ENCODE measurements at regions not wholly inside any gene's neighbourhood (a gene's known extent, or its start where the extent isn't known, plus 50 kb on each side); places are given as distances from the start of the nearest gene placed in this dataset.

- no peak overlapping the region for H3K4me3 Mint-ChIP-seq
- intact Hi-C loops (cut with micrococcal nuclease) = loop anchor here (1.0 to 10.0 kb wide), 4 partner anchors 681 to 1297 kb away; no protein-coding TSS in a partner anchor
- DNase-seq (ENCODE audit: low spot score) = no peak
- no peaks in the 10 kb centered on the region for H3K27me3 Mint-ChIP-seq (ENCODE audit: insufficient read depth)
- no peaks in the 10 kb centered on the region for H3K9me3 Mint-ChIP-seq
- no peak overlapping the region for H3K27ac Mint-ChIP-seq
- H3K36me3 Mint-ChIP-seq (ENCODE audit: low read depth) = no peaks in the 10 kb centered on the region
- no peaks in the 10 kb centered on the region for H3K4me1 Mint-ChIP-seq (ENCODE audit: low read depth)
Observed at GRCh38 chr12:83823386-83824045, 1089.1 kb downstream of the SLC6A15 start.

DNA sequence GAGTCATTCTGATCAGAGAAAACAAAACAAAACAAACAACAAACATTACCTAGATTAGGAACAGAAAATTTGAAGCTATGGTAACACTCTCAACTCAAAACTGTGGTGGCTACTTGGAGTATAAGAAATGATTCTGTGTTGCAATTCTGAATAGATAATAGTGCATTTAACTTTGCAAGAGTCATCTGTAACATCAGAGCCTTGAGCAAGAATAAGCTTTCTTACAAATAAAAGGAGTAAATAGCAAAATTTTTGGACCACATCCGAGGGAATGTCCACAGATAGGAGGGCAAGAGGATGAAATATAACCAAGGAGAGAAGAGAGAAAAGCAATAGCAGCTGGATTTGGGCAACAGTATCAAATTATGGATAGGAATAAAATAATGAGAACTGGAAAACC, 1090.6 kb downstream of the SLC6A15 start:
- Mint-ChIP-seq H3K27ac (no peak overlapping the region), H3K4me1 (ENCODE audit: low read depth) (no peaks in the 10 kb centered on the region), H3K4me3 (no peak overlapping the region), H3K9me3 (no peaks in the 10 kb centered on the region), H3K36me3 (ENCODE audit: low read depth) (no peaks in the 10 kb centered on the region), H3K27me3 (ENCODE audit: insufficient read depth) (no peaks in the 10 kb centered on the region)
- no peak for DNase-seq (ENCODE audit: low spot score)
- intact Hi-C loops (cut with micrococcal nuclease) = loop anchor here (2.0 to 10.0 kb wide), 3 partner anchors 683 to 1295 kb away; no protein-coding TSS in a partner anchor

- Mint-ChIP-seq H3K27me3 (ENCODE audit: insufficient read depth) (no peaks in the 10 kb centered on the region), H3K27ac (no peak overlapping the region), H3K4me3 (no peak overlapping the region), H3K9me3 (no peaks in the 10 kb centered on the region), H3K4me1 (ENCODE audit: low read depth) (no peaks in the 10 kb centered on the region), H3K36me3 (ENCODE audit: low read depth) (no peaks in the 10 kb centered on the region)
- no peak for DNase-seq (ENCODE audit: low spot score)
- intact Hi-C loops (cut with micrococcal nuclease) = no loop called here
Observed at GRCh38 chr12:83818881-83819280, 1093.7 kb downstream of the SLC6A15 start.

- no peak for DNase-seq (ENCODE audit: low spot score)
- Mint-ChIP-seq H3K27me3 (ENCODE audit: insufficient read depth) (no peaks in the 10 kb centered on the region), H3K27ac (no peak overlapping the region), H3K9me3 (no peaks in the 10 kb centered on the region), H3K4me1 (ENCODE audit: low read depth) (no peaks in the 10 kb centered on the region), H3K4me3 (no peak overlapping the region), H3K36me3 (ENCODE audit: low read depth) (no peaks in the 10 kb centered on the region)
- intact Hi-C loops (cut with micrococcal nuclease) = no loop called here
Observed at GRCh38 chr12:83817730-83818129, 1094.9 kb downstream of the SLC6A15 start.

DNA sequence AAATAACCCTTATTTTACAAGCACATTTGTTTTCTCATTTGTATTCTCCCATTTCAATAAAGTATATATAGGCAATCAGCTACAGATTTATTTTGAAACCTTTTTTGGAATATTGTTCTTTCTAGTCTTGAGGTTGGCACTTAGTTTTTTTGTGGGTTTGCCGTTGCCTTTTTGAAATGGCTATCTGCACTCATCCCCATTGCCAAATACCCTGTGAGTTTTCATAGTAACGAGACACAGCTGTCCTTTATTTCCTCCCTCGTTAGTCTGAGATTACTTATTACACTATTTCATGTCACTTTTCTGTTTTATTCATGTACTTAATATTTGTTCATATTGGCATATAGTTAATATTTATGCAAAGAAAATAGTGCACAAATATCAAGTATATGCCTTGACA, 1104.0 kb downstream of the SLC6A15 start:
- DNase-seq (ENCODE audit: low spot score) = no peak
- Mint-ChIP-seq H3K9me3 (no peaks in the 10 kb centered on the region), H3K27me3 (ENCODE audit: insufficient read depth) (no peaks in the 10 kb centered on the region), H3K4me1 (ENCODE audit: low read depth) (no peaks in the 10 kb centered on the region), H3K27ac (no peak overlapping the region), H3K4me3 (no peak overlapping the region), H3K36me3 (ENCODE audit: low read depth) (no peaks in the 10 kb centered on the region)
- intact Hi-C loops (cut with micrococcal nuclease) = no loop called here

GRCh38 chr12:83807871-83808270, 1104.7 kb downstream of the SLC6A15 start:
- H3K27ac Mint-ChIP-seq = no peak overlapping the region
- no peaks in the 10 kb centered on the region for H3K36me3 Mint-ChIP-seq (ENCODE audit: low read depth)
- no peaks in the 10 kb centered on the region for H3K4me1 Mint-ChIP-seq (ENCODE audit: low read depth)
- H3K4me3 Mint-ChIP-seq = no peak overlapping the region
- intact Hi-C loops (cut with micrococcal nuclease) = no loop called here
- DNase-seq (ENCODE audit: low spot score) = no peak
- no peaks in the 10 kb centered on the region for H3K27me3 Mint-ChIP-seq (ENCODE audit: insufficient read depth)
- H3K9me3 Mint-ChIP-seq = no peaks in the 10 kb centered on the region

DNA sequence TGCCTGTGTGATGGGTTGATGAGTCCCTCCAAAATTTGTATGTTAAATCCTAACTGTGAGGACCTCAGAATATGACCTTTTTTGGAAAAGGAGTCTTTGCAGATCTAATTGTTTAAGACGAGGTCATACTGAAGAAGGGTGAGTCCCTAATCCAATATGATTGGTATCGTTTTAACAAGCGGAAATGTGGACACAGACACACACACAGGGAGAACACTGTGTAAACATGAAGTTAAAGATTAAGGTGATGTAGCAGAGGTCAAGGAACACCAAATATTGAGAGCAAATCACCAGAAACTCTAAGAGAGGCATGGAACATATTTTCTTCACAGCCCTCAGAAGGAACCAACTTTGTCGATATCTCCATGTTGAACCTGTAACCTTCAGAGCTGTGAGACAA, 1106.7 kb downstream of the SLC6A15 start:
- no peak for DNase-seq (ENCODE audit: low spot score)
- intact Hi-C loops (cut with micrococcal nuclease) = no loop called here
- Mint-ChIP-seq H3K9me3 (no peaks in the 10 kb centered on the region), H3K27me3 (ENCODE audit: insufficient read depth) (no peaks in the 10 kb centered on the region), H3K4me1 (ENCODE audit: low read depth) (no peaks in the 10 kb centered on the region), H3K4me3 (no peak overlapping the region), H3K27ac (no peak overlapping the region), H3K36me3 (ENCODE audit: low read depth) (no peaks in the 10 kb centered on the region)

- no peak for DNase-seq (ENCODE audit: low spot score)
- intact Hi-C loops (cut with micrococcal nuclease) = no loop called here
- no peaks in the 10 kb centered on the region for H3K36me3 Mint-ChIP-seq (ENCODE audit: low read depth)
- no peaks in the 10 kb centered on the region for H3K9me3 Mint-ChIP-seq
- no peaks in the 10 kb centered on the region for H3K27me3 Mint-ChIP-seq (ENCODE audit: insufficient read depth)
- H3K4me1 Mint-ChIP-seq (ENCODE audit: low read depth) = no peaks in the 10 kb centered on the region
- H3K4me3 Mint-ChIP-seq = no peak overlapping the region
- H3K27ac Mint-ChIP-seq = no peak overlapping the region
Observed at GRCh38 chr12:83805156-83805772, 1107.3 kb downstream of the SLC6A15 start.

DNA sequence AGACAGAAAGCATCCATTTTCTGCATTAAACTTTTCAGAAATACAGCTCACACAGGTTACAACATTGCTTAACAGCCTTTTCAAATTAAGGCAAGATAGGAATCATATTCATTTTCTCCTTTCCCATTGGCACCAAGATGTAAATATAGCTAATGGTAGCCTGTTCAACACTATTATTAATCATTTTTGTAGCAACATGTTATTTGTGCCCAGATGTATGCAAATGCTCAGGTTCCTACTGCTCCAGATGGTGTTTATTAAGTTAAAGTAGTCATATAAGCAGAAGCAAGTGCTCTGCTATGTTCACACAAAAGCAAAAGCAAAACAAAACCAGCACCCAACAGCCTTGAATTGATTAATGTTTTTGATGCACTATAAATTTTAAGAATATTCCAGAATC, 1110.6 kb downstream of the SLC6A15 start:
- H3K4me1 Mint-ChIP-seq (ENCODE audit: low read depth) = no peaks in the 10 kb centered on the region
- no peaks in the 10 kb centered on the region for H3K36me3 Mint-ChIP-seq (ENCODE audit: low read depth)
- H3K9me3 Mint-ChIP-seq = no peaks in the 10 kb centered on the region
- intact Hi-C loops (cut with micrococcal nuclease) = no loop called here
- no peak for DNase-seq (ENCODE audit: low spot score)
- H3K27me3 Mint-ChIP-seq (ENCODE audit: insufficient read depth) = no peaks in the 10 kb centered on the region
- H3K4me3 Mint-ChIP-seq = no peak overlapping the region
- H3K27ac Mint-ChIP-seq = no peak overlapping the region

DNA sequence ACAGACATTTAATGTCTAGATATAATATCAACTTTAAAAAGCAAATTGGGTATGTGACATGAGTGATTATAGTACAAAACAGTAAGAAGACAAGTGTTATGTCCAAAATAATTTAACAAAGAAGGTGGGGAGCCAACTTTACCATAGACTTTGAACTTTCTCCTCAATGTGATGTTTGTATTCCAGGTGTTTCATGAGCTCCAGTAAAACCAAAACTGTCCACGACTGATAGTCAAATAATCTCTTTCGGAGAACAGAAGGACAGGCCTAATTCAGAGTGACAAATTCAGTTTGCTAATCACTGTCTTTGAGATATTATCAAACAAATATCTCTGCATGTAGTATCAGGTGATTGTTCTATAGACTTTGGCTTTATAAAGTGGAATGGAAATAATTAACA, 1112.6 kb downstream of the SLC6A15 start:
- H3K4me3 Mint-ChIP-seq = no peak overlapping the region
- intact Hi-C loops (cut with micrococcal nuclease) = no loop called here
- H3K27ac Mint-ChIP-seq = no peak overlapping the region
- no peaks in the 10 kb centered on the region for H3K27me3 Mint-ChIP-seq (ENCODE audit: insufficient read depth)
- H3K36me3 Mint-ChIP-seq (ENCODE audit: low read depth) = no peaks in the 10 kb centered on the region
- H3K9me3 Mint-ChIP-seq = no peaks in the 10 kb centered on the region
- no peak for DNase-seq (ENCODE audit: low spot score)
- no peaks in the 10 kb centered on the region for H3K4me1 Mint-ChIP-seq (ENCODE audit: low read depth)

- no peak overlapping the region for H3K27ac Mint-ChIP-seq
- no peak for DNase-seq (ENCODE audit: low spot score)
- H3K36me3 Mint-ChIP-seq (ENCODE audit: low read depth) = no peaks in the 10 kb centered on the region
- H3K27me3 Mint-ChIP-seq (ENCODE audit: insufficient read depth) = no peaks in the 10 kb centered on the region
- no peaks in the 10 kb centered on the region for H3K4me1 Mint-ChIP-seq (ENCODE audit: low read depth)
- H3K9me3 Mint-ChIP-seq = no peaks in the 10 kb centered on the region
- H3K4me3 Mint-ChIP-seq = no peak overlapping the region
- intact Hi-C loops (cut with micrococcal nuclease) = no loop called here
Observed at GRCh38 chr12:83796531-83796930, 1109.8 kb downstream of the TMTC2 start.

DNA sequence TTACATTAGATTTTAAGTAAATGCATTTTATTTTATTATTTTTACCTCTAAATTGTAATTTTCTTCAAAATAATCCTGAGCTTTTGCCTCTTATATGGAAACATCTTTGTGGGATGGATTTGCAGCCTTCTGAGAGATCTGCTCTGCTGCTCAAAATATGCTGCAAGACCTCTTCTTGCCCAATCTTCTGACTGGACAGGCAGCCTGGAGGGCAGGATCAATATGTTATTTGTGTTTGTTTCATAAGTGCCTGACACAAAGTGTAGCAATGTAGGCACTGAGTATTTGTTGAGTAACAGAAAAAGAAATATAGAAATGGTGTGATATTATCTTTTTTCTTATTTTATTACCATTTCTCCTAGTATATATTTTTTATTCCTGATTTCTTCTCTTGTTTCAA, 1106.9 kb downstream of the TMTC2 start:
- DNase-seq (ENCODE audit: low spot score) = no peak
- no peak overlapping the region for H3K4me3 Mint-ChIP-seq
- no peaks in the 10 kb centered on the region for H3K27me3 Mint-ChIP-seq (ENCODE audit: insufficient read depth)
- H3K27ac Mint-ChIP-seq = no peak overlapping the region
- H3K36me3 Mint-ChIP-seq (ENCODE audit: low read depth) = no peaks in the 10 kb centered on the region
- intact Hi-C loops (cut with micrococcal nuclease) = no loop called here
- no peaks in the 10 kb centered on the region for H3K4me1 Mint-ChIP-seq (ENCODE audit: low read depth)
- no peaks in the 10 kb centered on the region for H3K9me3 Mint-ChIP-seq

- intact Hi-C loops (cut with micrococcal nuclease) = no loop called here
Observed at GRCh38 chr12:83784298-83784890, 1097.7 kb downstream of the TMTC2 start.

More at GRCh38 chr12:83784298-83784890, 1097.7 kb downstream of the TMTC2 start:
- no peak overlapping the region for H3K4me3 Mint-ChIP-seq
- no peak for DNase-seq (ENCODE audit: low spot score)
- no peak overlapping the region for H3K27ac Mint-ChIP-seq
- no peaks in the 10 kb centered on the region for H3K4me1 Mint-ChIP-seq (ENCODE audit: low read depth)
- no peaks in the 10 kb centered on the region for H3K36me3 Mint-ChIP-seq (ENCODE audit: low read depth)
- peaks cover 4% of the 10 kb centered on the region for H3K9me3 Mint-ChIP-seq
- H3K27me3 Mint-ChIP-seq (ENCODE audit: insufficient read depth) = no peaks in the 10 kb centered on the region

All from activated T-helper 1 cell treated with anti-CD3 and anti-CD28 coated beads, Interleukin-12 subunit alpha, Interleukin-12 subunit beta, Interleukin-2, Interleukin-4 antibody, amounts not matched to agents 30 ng/mL and 10 ng/mL and 1 ng/mL, durations not matched to agents 14 hours and 24 hours and 36 hours (primary cell).